ENCODE measurements at regions not wholly inside any gene's neighbourhood (a gene's known extent, or its start where the extent isn't known, plus 50 kb on each side); places are given as distances from the start of the nearest gene placed in this dataset.
"Not testable (repeated sequence)": the region's sequence is repeated elsewhere in the genome, so short reads cannot be mapped to it uniquely, and the experiment has no call there.

DNA sequence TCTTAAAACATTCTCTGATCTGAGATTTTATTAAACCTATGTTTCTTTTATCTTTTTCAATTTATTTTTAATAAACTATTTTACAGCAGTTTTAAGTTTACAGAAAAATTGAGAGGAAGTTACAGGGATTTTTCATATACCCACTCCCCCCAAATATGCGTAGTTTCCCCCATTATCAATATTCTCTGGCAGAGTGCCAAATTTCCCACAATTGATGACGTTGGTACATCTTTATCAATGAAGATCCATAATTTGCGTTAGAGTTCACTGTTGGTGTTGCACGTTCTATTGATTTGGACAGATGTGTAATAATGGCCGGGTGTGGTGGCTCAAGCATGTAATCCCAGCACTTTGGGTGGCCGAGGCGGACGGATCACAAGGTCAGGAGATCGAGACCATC, 1063.0 kb upstream of the ATXN8OS start:
- no peak for DNase-seq

DNA sequence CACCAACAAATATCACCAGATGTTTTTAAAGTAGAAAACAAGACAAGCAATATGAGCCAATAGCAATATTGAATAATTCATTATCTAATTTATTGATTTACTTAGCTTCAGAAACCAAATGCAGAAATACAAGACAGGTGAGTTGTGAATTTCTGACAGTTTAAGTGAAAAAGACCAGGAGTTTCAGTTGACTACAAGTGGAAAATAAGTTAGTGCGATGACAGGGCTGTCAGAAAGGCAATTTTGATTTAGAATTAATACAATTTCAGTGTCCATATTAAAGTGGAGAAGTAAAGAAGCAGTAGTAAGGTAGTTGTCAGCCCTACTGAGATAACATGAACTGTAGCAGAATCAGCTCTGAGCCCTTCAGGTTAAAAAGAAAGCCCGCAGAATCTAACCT, 1066.7 kb upstream of the ATXN8OS start:
- no peak for DNase-seq

DNA sequence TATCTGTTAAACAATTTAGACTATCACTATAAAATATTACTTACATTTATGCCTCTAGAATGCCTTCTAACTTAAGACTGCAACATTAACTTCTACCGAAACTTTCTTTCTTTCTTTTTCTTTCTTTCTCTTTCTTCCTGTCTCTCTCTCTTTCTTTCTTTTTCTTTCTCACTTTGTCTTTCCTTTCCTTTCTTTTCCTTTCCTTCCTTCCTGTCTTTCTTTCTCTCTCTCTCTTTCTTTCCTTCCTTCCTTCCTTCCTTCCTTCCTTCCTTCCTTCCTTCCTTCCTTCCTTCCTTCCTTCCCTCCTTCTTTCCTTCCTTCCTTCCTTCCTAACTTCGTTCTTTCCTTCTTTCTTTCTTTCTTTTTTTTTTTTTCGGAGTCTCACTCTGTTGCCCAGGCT, 1071.9 kb upstream of the ATXN8OS start:
- DNase-seq: no peak

DNA sequence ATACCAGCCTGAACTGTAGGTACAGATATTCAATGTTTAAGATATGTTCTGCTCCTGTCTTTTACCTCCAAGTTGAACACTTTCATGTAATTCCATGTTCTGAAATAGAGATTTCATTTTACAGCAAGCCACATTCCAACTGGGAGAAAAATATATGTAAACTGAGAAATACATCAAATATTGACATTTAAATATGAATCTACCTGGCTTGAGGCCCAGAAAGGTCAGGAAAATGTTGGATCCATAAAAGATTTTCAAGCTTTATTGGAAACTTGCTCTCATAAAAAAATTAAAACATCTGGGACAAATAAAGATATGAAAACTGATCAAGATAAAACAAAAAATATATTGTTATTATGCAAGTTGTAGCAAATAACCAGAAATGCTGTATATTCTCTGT, 1078.7 kb upstream of the ATXN8OS start:
- no peak for DNase-seq

DNA sequence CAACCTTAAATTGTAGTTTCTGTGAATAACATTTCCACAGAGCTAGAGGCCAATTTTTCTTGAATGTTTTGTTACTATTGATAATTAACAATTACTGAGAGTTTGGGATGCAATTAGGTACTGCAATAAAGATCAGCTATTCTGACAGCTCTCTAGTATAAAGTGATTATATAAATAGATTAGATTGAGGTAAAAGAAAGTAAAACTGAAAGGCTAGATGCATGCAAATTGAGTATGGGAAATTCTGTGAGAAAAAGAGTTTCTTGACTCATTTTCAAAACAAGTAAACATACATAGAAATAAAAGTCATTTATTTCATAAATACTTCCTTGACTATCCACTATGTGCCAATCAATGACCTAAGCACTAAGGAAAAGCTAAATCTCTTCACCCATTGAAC, 1087.5 kb upstream of the ATXN8OS start:
- DNase-seq: no peak

DNA sequence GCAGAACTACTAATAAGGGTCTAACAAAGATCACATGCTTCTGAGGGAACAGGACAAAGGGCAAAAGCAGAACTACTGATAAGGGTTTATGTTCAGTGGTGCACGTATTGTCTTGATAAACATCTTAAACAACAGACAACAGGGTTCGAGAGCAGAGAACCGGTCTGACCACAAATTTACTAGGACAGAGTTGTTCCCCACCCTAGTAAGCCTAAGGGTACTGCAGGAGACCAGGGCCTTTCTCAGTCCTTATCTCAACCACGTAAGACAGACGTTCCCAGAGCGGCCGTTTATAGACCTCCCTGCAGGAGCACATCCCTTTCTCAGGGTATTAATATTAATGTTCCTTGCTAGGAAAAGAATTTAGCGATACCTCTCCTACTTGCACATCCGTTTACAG, 1089.5 kb upstream of the ATXN8OS start:
- not testable (repeated sequence) for DNase-seq

DNA sequence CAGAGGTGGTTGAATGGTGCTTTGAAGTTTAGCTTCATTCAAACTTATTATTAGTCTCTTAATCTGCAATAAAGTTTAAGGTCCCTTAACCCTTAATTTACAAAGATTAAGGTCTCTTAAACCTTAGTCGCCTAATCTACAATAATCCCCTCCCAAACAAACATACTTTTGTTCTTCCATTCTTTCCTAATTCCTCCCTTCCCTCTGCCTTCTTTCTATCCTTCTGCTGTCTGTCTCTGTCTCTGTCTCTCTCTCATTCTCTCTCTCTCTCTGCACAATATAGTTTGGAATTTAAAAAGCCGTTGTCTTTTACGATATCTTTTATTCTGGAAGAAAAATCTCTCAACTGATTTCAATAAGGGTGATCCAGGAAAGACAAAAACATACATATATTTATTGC, 1096.8 kb upstream of the ATXN8OS start:
- no peak for DNase-seq

DNA sequence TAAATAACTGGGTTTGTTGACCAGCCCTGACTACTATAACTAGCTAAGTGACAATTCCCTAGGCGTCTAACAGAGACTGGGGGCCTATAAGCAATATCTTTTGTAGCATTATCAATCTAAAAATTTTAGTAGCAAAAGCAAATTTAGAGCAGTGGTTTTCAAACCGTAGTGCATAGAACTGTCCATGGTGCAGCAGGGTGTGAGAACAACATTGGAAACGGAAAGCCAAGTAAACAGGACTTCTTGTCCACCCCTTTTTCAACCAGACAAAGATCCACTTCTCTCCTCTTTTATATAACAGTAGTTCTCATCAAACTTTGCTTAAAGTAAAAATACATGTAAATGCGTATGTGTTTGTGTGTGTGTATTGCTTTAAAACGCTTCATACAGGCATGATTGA, 1099.1 kb upstream of the ATXN8OS start:
- DNase-seq: no peak

DNA sequence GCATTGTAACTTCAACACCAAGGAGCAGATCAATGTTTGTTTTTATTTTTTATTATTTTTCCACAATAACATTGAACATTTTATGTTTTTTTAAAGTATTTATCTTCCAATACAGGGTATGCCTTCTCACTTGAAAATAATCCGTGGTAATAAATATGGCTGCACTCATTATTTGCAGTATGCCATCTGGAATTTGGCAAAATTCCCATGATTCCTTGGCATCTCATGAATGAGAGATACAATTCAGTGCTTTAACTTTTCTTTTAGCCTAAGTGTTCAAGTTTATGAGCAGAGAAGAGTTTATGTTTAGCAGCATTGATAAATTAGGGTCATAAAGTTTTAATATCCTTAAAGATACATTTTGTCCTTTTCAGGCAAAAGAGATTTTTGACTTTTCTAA, 1109.6 kb upstream of the ATXN8OS start:
- no peak for DNase-seq

DNA sequence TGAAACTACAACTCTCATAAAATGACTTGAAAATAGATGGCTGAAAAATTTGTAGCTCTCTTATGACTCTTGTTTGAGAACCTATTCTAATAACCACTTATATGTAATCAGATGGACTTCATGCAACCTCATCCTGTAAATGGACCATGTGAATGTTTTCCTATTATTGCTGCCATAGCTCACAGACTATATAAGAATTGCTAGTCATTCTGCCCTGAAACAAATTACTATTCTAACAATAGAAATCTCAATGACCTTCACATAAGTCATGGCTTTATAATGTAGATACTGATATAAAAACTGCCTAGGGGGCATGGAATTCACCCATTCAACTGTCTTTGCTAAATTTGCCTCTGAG, 1111.0 kb upstream of the ATXN8OS start:
- no peak for DNase-seq

DNA sequence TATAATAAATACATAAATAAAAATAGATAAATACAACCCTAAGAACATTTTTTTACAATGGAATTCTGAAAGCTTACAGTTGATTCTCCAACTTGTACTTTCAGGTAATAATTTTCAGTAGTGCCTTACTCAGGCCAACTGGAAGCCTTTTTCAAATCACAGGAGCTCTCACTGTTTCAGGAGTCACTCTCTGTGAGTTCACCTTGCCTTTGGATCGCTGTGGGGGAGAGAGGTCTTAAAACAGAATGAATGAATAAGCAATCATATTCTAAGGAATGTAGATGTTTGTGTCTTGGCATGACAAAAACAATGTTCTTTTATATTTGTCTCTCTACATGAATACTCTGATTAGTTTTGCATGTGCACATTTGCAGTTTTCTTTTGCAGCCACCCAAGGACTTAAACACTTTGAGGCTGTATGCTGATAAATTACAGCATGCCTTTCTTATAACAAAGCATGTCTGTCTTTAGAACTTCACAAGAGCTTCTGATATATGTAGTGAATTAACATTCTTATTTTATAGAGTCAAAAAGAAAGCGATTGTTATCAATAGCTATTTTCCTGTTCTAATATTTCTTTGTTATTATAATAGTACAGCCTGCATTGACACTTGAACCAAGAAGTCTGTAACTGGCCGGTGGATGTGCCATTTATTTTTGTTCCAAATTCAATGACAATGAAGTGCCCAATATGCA, 1111.5 kb upstream of the ATXN8OS start:
- DNase-seq: no peak

DNA sequence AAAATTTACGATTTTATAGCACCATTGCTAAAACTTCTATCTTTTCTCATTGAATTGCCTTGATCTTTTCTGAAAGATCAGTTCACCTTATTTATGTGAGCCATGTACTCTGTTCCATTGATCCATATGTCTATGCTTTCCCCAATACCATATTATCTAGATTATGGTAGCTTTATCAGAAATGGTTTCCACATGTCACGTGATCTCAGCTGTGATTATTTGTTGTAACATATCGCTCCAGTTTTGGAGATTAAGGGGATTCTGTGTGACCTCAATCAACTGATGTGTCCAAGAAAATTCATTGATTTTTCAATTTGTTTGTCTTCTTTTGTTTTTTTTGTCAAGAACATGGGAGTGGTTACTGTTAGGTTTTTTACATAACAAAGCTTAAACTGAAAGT, 1114.5 kb upstream of the ATXN8OS start:
- no peak for DNase-seq

DNA sequence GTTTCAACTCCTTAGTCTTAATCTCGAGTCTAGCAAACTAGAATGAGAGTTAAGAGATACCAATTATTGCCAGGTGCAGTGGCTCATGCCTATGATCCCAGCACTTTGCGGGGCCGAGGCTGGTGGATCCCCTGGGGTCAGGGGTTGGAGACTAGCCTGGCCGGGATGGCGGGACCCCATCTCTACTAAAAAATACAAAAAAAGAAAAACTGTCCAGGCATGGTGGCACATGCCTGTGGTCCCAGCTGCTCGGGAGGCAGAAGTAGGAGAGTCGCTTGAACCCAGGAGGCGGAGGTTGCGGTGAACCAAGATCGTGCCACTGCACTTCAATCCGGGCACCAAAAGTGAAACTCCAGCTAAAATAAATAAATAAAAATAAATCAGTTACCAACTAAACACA, 1119.5 kb upstream of the ATXN8OS start:
- no peak for DNase-seq

DNA sequence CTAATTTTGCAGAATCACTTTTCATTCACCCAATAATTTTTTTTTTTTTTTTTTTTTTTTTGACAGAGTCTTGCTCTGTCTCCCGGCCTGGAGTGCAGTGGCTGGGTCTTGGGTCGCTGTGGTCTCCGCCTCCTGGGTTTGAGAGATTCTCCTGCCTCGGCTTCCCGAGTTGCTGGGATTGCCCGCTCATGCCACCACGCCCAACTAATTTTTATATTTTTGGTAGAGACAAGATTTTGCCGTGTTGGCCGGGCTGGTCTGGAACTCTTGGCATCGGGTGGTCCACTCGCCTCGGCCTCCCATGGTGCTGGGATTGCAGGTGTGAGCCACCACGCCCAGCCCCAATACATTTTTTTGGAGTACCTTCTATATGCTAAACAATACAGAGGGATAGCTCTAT, 1120.0 kb upstream of the ATXN8OS start:
- no peak for DNase-seq

DNA sequence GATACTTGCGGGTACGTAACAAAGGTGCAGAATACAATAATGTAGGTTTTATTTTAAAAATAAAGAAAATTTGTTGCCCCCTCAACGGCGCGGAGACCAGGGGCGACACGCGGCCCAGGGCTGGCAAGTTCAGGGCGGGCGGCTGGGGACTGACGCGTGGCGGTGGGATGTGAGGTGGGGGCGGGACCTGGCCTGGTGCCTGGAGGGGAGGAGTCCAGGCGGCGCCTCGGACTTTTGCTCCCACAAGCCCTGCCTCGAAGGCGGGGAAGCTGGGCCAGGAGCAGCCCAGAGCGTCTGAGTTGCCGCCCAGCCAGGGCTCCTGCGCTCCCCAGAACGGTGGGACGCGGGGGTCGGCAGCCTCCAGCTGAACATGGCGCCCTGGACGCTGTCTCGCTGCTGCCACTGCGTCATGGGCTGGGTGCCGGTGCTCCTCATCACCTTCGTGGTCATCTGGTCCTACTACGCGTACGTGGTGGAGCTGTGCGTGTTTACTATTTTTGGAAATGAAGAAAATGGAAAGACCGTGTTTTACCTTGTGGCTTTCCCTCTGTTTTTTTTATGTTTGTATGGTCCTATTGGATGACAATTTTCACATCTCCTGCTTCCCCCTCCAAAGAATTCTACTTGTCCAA, 1122.8 kb upstream of the ATXN8OS start:
- DNase-seq: no peak

DNA sequence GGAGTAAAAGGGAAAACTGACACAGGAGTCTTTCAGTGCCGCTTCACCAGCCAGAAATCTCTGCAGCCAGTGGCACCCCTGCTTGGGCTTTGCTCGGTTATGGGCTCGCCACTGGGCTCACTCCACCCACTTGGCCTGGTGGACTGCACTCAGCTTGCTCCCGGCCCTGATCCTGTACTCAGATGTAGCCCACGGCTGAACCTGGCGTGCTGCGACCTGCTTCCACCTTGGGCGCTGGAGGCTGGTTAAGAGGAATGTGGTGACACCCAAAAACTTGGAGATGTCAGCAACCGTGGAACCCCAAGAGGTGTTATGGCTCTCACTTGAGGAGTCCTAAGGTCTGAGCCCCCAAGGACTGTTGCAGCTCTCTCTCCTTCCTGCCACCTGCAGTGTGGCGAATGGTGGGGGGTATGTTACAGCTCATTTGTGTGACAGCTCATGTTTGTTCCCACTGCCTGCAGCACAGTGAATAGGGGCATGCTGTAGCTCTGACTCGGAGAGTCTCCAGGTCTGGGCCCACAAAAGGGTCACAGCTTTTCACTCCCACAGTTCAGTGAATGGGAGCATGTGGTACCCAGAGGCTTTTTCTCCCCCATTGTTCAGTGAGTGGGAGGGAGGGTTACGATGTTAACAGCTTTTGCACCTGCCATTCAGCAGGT, 1124.5 kb upstream of the ATXN8OS start:
- DNase-seq: no peak

DNA sequence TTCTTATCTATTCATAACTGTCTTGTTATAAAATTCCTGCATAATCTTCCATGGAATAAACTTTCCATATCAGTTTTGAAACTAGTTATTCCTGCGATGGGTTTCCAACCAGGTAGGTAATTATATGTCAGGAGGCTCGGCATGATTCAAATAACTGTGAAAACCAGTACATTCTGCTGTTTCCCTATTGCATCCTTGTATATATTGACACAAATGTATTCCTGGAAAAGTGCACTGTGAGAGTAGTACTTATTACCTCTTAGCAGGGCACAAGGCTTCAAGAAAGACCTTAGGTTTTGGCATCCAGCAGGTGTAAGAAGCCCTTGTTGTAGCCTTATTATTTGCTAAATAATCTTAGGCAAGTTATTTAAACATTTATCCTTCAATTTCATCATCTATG, 1131.3 kb upstream of the ATXN8OS start:
- DNase-seq: no peak

DNA sequence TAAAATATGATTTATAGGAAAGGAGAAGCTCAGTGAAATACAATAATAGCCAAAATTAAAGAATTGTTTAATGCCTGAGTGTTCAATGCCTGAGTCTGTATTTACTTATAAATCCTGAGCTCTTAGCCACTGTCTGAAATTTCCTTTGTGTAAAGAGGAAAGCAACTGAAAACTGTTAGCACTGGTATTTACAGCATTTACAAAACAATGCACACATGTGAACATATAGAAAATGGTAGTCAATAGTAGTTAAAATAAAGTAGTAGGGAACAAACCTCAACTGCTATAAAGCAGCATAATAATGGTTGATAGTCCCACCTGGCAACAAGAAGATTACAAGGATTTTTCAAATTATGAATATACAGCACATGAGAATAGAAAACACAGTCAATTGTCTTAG, 1137.1 kb upstream of the ATXN8OS start:
- no peak for DNase-seq

DNA sequence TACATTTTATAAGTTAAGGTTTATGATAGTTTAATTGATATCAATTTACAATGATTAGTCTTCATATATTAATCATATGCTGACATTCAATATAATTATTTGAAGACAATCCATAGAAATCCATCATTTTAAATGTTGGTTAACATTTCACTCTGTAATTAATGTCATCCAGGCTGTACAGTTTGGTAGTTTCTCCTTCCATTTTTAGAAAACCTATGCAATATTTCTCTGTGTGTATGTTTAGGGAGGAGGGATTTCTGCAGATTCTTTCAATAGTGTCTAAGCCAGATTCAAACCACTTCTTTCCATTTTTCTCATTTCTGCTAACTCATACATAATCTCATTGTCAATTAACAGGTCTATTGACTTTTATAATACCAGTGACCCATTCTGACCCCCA, 1159.0 kb upstream of the ATXN8OS start:
- no peak for DNase-seq

DNA sequence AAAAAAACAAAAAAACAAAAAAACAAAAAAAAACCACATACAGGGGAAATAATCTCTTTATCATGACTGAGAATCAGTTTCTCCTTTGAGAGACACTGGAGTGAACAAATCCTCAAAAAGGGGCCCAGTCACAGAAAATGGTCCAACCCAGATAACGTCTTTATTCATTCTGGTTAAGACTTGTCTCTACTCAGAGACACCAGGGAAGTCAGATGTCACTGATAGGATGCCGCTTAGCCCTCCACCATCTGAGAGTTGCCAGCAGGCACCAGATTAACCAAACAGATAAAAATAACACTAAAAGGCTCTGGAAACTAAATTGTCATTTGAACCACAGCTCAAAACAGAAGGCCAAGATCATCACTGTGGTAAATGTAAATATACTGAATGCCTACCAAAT, 1163.4 kb upstream of the ATXN8OS start:
- no peak for DNase-seq

DNA sequence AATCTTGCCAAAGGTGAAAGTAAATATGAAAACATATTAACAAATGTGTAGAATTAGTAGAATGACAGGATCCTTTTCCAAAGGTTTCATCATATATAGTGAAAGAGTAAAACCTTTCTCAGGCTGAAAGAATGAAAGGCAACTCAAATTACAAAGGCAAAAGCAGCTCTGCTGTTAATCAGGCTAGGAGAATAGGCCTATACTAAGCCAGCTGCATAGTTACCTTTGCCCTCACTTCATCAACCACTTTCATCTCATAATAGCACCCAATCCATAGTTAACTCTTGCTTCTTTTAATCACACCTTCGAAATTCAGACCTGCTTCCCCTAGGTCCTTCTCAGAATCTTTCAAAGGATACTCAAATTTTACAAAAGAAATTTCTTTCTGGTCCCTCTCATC, 1167.6 kb upstream of the ATXN8OS start:
- no peak for DNase-seq

DNA sequence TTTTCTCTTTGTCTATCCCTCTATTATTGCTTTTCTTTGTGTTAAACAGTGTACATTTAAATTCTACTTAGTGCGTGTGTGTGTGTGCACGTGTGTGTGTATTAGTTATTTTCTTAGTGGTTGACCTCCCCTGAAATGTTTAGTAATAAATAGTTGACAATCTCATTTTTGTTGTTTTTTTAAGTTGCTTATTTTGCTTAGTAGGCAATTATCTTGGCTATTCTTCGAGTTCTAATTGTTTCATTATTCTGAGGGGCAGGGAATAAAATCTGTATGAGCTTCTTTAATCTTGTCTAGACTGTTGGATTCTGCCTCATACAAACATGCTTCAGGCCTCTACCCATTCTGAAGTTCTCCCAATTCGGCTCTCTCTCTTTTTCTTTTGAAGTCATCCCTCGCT, 1169.0 kb upstream of the ATXN8OS start:
- no peak for DNase-seq

DNA sequence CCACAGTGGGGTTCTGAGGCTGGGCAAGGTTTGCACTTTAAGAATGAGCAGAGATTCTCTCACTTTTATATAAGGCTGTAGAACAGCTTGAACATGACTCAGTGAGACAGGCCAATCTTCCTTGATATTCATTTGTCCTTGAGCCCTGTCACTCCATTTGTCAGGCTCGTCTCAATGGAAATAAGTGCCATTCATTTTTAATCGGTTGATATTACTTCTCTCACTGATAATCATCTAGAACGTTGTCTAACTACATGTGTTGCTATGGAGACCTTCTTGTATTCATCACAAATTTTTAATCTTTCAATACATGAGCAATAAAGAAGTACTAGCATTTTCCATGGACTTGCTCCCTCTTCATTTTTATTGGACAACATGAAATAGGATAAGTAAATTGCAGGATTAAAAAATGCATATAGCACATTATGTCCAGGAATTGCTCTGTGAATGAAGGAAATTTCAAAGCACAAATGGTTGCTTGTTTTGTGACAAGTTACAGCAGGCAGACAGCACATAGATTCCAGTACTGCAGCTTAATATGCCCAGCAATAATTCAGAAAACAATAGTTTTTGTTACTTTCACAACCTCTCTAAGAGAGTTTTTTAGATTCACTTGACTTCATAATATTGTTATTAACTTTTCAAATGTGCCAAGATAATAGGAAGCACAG, 1178.4 kb upstream of the ATXN8OS start:
- DNase-seq: no peak

DNA sequence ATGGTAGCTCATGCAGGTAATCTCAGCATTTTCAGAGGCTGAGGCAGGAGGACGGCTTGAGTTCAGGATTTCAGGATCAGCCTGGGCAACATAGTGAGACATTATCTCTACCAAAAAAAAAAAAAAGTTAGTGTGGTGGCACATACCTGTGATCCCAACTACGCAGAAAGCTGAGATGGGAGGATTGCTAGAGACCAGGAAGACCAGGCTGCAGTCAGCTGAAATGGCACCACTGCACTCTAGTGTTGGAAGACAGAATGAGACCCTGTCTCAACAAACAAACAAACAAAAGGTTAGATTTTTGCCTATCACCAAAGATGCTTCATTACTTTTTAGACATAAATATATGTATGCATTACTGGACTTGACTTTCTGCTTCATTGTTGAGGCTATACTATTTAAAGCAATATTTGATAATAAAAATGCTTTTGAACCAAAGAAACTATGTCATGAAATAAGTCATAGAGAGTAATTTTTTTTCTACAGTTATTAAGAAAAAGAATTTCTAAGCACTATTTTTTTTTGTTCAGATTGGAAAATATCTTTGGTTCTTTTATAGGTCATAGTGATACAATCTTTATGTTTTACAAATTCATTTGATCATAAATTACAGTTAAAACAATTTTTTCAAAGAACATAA, 1180.1 kb upstream of the ATXN8OS start:
- DNase-seq: no peak

Measured in NCI-H1105 (cell line).